H9 (cell line): ENCODE measurements at regions not wholly inside any gene's neighbourhood (a gene's known extent, or its start where the extent isn't known, plus 50 kb on each side); places are given as distances from the start of the nearest gene placed in this dataset.

Experiments
- DNase-seq: peaks from one replicate; pipeline ENCODE4 v3.0.0-alpha.2; 2017
- H2AFZ ChIP-seq: one replicate; pipeline ENCODE4 v1.6.1; 2013; ENCODE audit warnings: mild to moderate bottlenecking, low read length, control low read depth, moderate library complexity
- H2AK5ac ChIP-seq: 2 replicates; pipeline ENCODE4 v1.6.1; 2013; ENCODE audit warnings: low read length, control low read depth, mixed read lengths; ENCODE audit not compliant: insufficient read length
- H2BK120ac ChIP-seq: one replicate; pipeline ENCODE4 v1.6.1; 2013; ENCODE audit warnings: low read depth, mild to moderate bottlenecking, low read length, control low read depth, inconsistent platforms; ENCODE audit not compliant: poor library complexity, severe bottlenecking
- H2BK12ac ChIP-seq: 2 replicates; pipeline ENCODE4 v1.6.1; 2013; ENCODE audit warnings: low read length, control low read depth, mixed read lengths, low read depth; ENCODE audit not compliant: insufficient read length
- H2BK15ac ChIP-seq: 2 replicates; pipeline ENCODE4 v1.6.1; 2013; ENCODE audit warnings: low read depth, low read length, control low read depth
- H2BK20ac ChIP-seq: one replicate; pipeline ENCODE4 v1.6.1; 2013; ENCODE audit warnings: low read depth, mild to moderate bottlenecking, low read length, control low read depth, inconsistent platforms; ENCODE audit not compliant: poor library complexity, severe bottlenecking
- H2BK5ac ChIP-seq: 2 replicates; pipeline ENCODE4 v1.6.1; 2013; ENCODE audit warnings: low read length, control low read depth, mixed read lengths; ENCODE audit not compliant: insufficient read length
- H3K14ac ChIP-seq: 2 replicates; pipeline ENCODE4 v1.6.1; 2013; ENCODE audit warnings: low read length, control low read depth; ENCODE audit not compliant: insufficient read depth
- H3K18ac ChIP-seq: 2 replicates; pipeline ENCODE4 v1.6.1; 2013; ENCODE audit warnings: low read depth, mild to moderate bottlenecking, mixed read lengths, low read length, control low read depth; ENCODE audit not compliant: insufficient read length
- H3K23ac ChIP-seq: 2 replicates; pipeline ENCODE4 v1.6.1; 2013; ENCODE audit warnings: low read length, control low read depth, mixed read lengths, low read depth; ENCODE audit not compliant: insufficient read length
- H3K23me2 ChIP-seq: 2 replicates; pipeline ENCODE4 v1.6.1; 2013; ENCODE audit warnings: low read depth, mild to moderate bottlenecking, mixed read lengths, low read length, control low read depth; ENCODE audit not compliant: insufficient read length, poor library complexity, severe bottlenecking
- H3K27ac ChIP-seq: 2 replicates; pipeline ENCODE4 v1.5.1; 2013; ENCODE audit warnings: low read length, control low read depth, mixed read lengths, low read depth; ENCODE audit not compliant: insufficient read length
- H3K27me3 ChIP-seq: 2 replicates; pipeline ENCODE4 v1.6.1; 2013; ENCODE audit warnings: low read length, control low read depth, inconsistent platforms; ENCODE audit not compliant: insufficient read depth
- H3K4ac ChIP-seq: 2 replicates; pipeline ENCODE4 v1.6.1; 2013; ENCODE audit warnings: low read depth, mild to moderate bottlenecking, control low read depth, inconsistent platforms, low read length, moderate library complexity
- H3K4me1 ChIP-seq: 2 replicates; pipeline ENCODE4 v1.6.1; 2013; ENCODE audit warnings: low read length, control low read depth, inconsistent platforms; ENCODE audit not compliant: insufficient read depth
- H3K4me2 ChIP-seq: 2 replicates; pipeline ENCODE4 v1.6.1; 2013; ENCODE audit warnings: low read length, control low read depth, mixed read lengths; ENCODE audit not compliant: insufficient read length, insufficient read depth
- H3K56ac ChIP-seq: 2 replicates; pipeline ENCODE4 v1.6.1; 2013; ENCODE audit warnings: low read depth, mild to moderate bottlenecking, mixed read lengths, low read length, control low read depth; ENCODE audit not compliant: insufficient read length
- H3K79me1 ChIP-seq: 2 replicates; pipeline ENCODE4 v1.6.1; 2013; ENCODE audit warnings: low read depth, mild to moderate bottlenecking, moderate library complexity, low read length, control low read depth, inconsistent platforms; ENCODE audit not compliant: insufficient read depth, poor library complexity, severe bottlenecking
- H3K79me2 ChIP-seq: 2 replicates; pipeline ENCODE4 v1.6.1; 2013; ENCODE audit warnings: low read length, control low read depth, inconsistent platforms; ENCODE audit not compliant: insufficient read depth
- H3K9ac ChIP-seq: 2 replicates; pipeline ENCODE4 v1.6.1; 2013; ENCODE audit warnings: low read length, control low read depth, mixed read lengths; ENCODE audit not compliant: insufficient read length; ENCODE audit errors: extremely low read depth
- H3K9me3 ChIP-seq: one replicate; pipeline ENCODE4 v1.6.1; 2013; ENCODE audit warnings: low read depth, low read length, inconsistent platforms; ENCODE audit not compliant: control insufficient read depth
- H3T11ph ChIP-seq: one replicate; pipeline ENCODE4 v1.6.1; 2013; ENCODE audit warnings: mild to moderate bottlenecking, low read length, control low read depth, inconsistent platforms
- H4K20me1 ChIP-seq: one replicate; pipeline ENCODE4 v1.6.1; 2013; ENCODE audit not compliant: control insufficient read depth, insufficient read length, insufficient read depth
- H4K5ac ChIP-seq: 2 replicates; pipeline ENCODE4 v1.6.1; 2013; ENCODE audit warnings: low read depth, mild to moderate bottlenecking, mixed read lengths, low read length, control low read depth; ENCODE audit not compliant: insufficient read length
- H4K8ac ChIP-seq: replicated peaks from 2 replicates; pipeline ENCODE4 v1.6.1; 2013; ENCODE audit warnings: low read length, control low read depth, mixed read lengths, low read depth; ENCODE audit not compliant: insufficient read length
- H4K91ac ChIP-seq: 2 replicates; pipeline ENCODE4 v1.6.1; 2013; ENCODE audit warnings: low read depth, mild to moderate bottlenecking, moderate library complexity, mixed read lengths, low read length, control low read depth; ENCODE audit not compliant: insufficient read length
- H3K27ac Mint-ChIP-seq, 3 experiments: 2 replicates in 2 of 3; 3 replicates in 1 of 3; pipeline ENCODE4 v1.8.0; 2020 to 2021; ENCODE audit warnings: mixed read lengths in 3 of 3, mild to moderate bottlenecking in 1 of 3, moderate library complexity in 1 of 3
- H3K27me3 Mint-ChIP-seq: 2 replicates; pipeline ENCODE4 v1.8.0; 2021; ENCODE audit warnings: low read depth, mild to moderate bottlenecking, moderate library complexity, mixed read lengths
- H3K36me3 Mint-ChIP-seq, 3 experiments: 2 replicates in 2 of 3; 3 replicates in 1 of 3; pipeline ENCODE4 v1.8.0; 2020 to 2021; ENCODE audit warnings: low read depth in 3 of 3, mixed read lengths in 3 of 3; ENCODE audit not compliant: insufficient read depth in 1 of 3
- H3K4me1 Mint-ChIP-seq, 2 experiments: 2 replicates each; pipeline ENCODE4 v1.8.0; 2020; ENCODE audit warnings: mixed read lengths in 2 of 2
- H3K4me3 Mint-ChIP-seq, 2 experiments: 2 replicates in 1 of 2; 3 replicates in 1 of 2; pipeline ENCODE4 v1.8.0; 2020 to 2021; ENCODE audit warnings: mild to moderate bottlenecking in 2 of 2, mixed read lengths in 2 of 2, moderate library complexity in 1 of 2
- H3K9me3 Mint-ChIP-seq, 2 experiments: 2 replicates in 1 of 2; 3 replicates in 1 of 2; pipeline ENCODE4 v1.8.0; 2020; ENCODE audit warnings: mild to moderate bottlenecking in 2 of 2, mixed read lengths in 2 of 2, moderate library complexity in 1 of 2
- WGBS: extraction: QIAGEN DNeasy Blood & Tissue Kit; methylation state at CpG from one replicate; pipeline ENCODE4 v1.1.7; 2013; ENCODE audit warnings: missing lambda C conversion rate, low lambda C conversion rate, mixed read lengths; ENCODE audit not compliant: insufficient read length; ENCODE audit errors: extremely low coverage; 5-methylcytosine and 5-hydroxymethylcytosine counted together
- TF ChIP-seq, protein P1 (sequence below): fragments of 200-600 bp; sonication (generic); conservative IDR thresholded peaks from 3 replicates; pipeline ENCODE4 v1.8.0; 2021; ENCODE audit warnings: antibody characterized with exemption, mild to moderate bottlenecking

DNA sequence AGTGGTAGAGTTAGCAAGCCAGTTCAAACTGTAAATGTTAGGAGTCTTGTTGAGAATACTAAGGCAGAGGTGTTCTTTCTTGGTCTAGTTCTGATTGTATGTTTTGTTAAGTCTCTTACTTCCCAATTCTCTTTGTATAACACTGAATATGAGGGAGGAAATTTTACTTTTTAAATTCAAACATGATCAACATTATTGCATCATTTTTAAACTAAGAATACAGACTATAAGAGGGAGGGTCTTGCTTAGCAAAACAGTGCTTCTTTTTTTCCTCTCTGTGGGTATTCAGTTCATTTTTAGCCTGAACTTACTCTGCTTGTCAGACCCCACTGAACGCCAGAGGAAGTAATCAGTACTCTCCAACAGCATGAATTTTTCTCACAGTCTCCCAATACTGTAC is 198.0 kb downstream of the GABRG1 start:
- H3K9me3 ChIP-seq: no peaks in the 10 kb centered on the region
- no peak overlapping the region for H2BK5ac ChIP-seq
- Mint-ChIP-seq H3K9me3 (no peaks in the 10 kb centered on the region), H3K4me1 (peaks cover 0 to 6% of the 10 kb centered on the region in 2 experiments; a peak in 2 of 4 replicates), H3K36me3 (no peaks in the 10 kb centered on the region), H3K4me3 (no peak overlapping the region), H3K27me3 (no peaks in the 10 kb centered on the region), H3K27ac (no peak overlapping the region)
- no peak overlapping the region for H3K9ac ChIP-seq
- no peak overlapping the region for H2BK120ac ChIP-seq
- no peak overlapping the region for H3K27ac ChIP-seq
- no peak overlapping the region for H3K18ac ChIP-seq
- no peak overlapping the region for H3K4me2 ChIP-seq
- H3K4me1 ChIP-seq: no peaks in the 10 kb centered on the region
- no peaks in the 10 kb centered on the region for H3K23me2 ChIP-seq
- TF ChIP-seq, protein P1, sequence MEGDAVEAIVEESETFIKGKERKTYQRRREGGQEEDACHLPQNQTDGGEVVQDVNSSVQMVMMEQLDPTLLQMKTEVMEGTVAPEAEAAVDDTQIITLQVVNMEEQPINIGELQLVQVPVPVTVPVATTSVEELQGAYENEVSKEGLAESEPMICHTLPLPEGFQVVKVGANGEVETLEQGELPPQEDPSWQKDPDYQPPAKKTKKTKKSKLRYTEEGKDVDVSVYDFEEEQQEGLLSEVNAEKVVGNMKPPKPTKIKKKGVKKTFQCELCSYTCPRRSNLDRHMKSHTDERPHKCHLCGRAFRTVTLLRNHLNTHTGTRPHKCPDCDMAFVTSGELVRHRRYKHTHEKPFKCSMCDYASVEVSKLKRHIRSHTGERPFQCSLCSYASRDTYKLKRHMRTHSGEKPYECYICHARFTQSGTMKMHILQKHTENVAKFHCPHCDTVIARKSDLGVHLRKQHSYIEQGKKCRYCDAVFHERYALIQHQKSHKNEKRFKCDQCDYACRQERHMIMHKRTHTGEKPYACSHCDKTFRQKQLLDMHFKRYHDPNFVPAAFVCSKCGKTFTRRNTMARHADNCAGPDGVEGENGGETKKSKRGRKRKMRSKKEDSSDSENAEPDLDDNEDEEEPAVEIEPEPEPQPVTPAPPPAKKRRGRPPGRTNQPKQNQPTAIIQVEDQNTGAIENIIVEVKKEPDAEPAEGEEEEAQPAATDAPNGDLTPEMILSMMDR: no peak
- WGBS: no CpG with 5 or more reads among the region's 1 CpG
- DNase-seq: no peak
- H3K79me1 ChIP-seq: no peaks in the 10 kb centered on the region
- no peak overlapping the region for H3K56ac ChIP-seq
- H2AK5ac ChIP-seq: no peak overlapping the region
- H3K14ac ChIP-seq: no peak overlapping the region
- no peaks in the 10 kb centered on the region for H3K79me2 ChIP-seq
- H2AFZ ChIP-seq: no peak overlapping the region
- no peak overlapping the region for H3K4ac ChIP-seq
- H2BK20ac ChIP-seq: no peak overlapping the region
- no peak overlapping the region for H3K23ac ChIP-seq
- H4K5ac ChIP-seq: no peak overlapping the region
- no peak overlapping the region for H4K8ac ChIP-seq
- H4K91ac ChIP-seq: no peak overlapping the region
- no peak overlapping the region for H2BK12ac ChIP-seq
- H3K27me3 ChIP-seq: no peaks in the 10 kb centered on the region
- H3T11ph ChIP-seq: no peak overlapping the region
- no peak overlapping the region for H2BK15ac ChIP-seq
- H4K20me1 ChIP-seq: no peaks in the 10 kb centered on the region
